ENCODE measurements at regions not wholly inside any gene's neighbourhood (a gene's known extent, or its start where the extent isn't known, plus 50 kb on each side); places are given as distances from the start of the nearest gene placed in this dataset.

DNA sequence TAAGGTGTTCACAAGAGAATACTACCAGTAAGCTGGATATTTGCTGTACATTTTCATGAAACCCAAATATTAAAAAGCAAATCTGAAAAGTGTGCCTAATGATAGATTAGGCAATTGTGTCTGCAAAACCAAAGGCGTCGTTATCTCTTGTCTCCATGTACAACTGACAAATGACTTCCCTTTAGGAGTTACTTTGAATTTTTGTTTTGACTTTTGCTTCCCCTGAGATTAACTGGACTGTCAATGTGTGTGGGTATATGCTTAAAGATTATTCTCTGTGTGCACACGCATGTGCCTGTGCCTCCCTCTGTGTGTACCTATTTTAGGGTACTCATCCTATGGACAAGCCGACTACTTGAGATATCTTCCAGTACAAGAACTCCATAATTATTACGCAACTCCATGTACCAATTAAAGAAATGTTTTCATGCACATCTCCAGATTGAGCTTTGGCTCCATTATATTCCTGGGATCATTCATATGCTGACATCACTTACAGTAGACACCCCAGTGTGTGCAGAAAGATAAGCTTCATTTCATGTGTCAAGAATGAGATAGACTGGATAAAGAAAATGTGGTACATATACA, 431.2 kb upstream of the ADAMTS9 start:
- TF ChIP-seq, protein P1, sequence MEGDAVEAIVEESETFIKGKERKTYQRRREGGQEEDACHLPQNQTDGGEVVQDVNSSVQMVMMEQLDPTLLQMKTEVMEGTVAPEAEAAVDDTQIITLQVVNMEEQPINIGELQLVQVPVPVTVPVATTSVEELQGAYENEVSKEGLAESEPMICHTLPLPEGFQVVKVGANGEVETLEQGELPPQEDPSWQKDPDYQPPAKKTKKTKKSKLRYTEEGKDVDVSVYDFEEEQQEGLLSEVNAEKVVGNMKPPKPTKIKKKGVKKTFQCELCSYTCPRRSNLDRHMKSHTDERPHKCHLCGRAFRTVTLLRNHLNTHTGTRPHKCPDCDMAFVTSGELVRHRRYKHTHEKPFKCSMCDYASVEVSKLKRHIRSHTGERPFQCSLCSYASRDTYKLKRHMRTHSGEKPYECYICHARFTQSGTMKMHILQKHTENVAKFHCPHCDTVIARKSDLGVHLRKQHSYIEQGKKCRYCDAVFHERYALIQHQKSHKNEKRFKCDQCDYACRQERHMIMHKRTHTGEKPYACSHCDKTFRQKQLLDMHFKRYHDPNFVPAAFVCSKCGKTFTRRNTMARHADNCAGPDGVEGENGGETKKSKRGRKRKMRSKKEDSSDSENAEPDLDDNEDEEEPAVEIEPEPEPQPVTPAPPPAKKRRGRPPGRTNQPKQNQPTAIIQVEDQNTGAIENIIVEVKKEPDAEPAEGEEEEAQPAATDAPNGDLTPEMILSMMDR (IDR thresholded peaks at IDR 0.05; ENCODE audit: insufficient read depth, low read length), result no peak
- TF ChIP-seq, protein P2, sequence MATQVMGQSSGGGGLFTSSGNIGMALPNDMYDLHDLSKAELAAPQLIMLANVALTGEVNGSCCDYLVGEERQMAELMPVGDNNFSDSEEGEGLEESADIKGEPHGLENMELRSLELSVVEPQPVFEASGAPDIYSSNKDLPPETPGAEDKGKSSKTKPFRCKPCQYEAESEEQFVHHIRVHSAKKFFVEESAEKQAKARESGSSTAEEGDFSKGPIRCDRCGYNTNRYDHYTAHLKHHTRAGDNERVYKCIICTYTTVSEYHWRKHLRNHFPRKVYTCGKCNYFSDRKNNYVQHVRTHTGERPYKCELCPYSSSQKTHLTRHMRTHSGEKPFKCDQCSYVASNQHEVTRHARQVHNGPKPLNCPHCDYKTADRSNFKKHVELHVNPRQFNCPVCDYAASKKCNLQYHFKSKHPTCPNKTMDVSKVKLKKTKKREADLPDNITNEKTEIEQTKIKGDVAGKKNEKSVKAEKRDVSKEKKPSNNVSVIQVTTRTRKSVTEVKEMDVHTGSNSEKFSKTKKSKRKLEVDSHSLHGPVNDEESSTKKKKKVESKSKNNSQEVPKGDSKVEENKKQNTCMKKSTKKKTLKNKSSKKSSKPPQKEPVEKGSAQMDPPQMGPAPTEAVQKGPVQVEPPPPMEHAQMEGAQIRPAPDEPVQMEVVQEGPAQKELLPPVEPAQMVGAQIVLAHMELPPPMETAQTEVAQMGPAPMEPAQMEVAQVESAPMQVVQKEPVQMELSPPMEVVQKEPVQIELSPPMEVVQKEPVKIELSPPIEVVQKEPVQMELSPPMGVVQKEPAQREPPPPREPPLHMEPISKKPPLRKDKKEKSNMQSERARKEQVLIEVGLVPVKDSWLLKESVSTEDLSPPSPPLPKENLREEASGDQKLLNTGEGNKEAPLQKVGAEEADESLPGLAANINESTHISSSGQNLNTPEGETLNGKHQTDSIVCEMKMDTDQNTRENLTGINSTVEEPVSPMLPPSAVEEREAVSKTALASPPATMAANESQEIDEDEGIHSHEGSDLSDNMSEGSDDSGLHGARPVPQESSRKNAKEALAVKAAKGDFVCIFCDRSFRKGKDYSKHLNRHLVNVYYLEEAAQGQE (IDR thresholded peaks at IDR 0.05; ENCODE audit: insufficient replicate concordance, low read depth), result no peak

All from HL-60 (cell line).